ENCODE measurements at regions not wholly inside any gene's neighbourhood (a gene's known extent, or its start where the extent isn't known, plus 50 kb on each side); places are given as distances from the start of the nearest gene placed in this dataset.
"Not testable (repeated sequence)": the region's sequence is repeated elsewhere in the genome, so short reads cannot be mapped to it uniquely, and the experiment has no call there.

DNA sequence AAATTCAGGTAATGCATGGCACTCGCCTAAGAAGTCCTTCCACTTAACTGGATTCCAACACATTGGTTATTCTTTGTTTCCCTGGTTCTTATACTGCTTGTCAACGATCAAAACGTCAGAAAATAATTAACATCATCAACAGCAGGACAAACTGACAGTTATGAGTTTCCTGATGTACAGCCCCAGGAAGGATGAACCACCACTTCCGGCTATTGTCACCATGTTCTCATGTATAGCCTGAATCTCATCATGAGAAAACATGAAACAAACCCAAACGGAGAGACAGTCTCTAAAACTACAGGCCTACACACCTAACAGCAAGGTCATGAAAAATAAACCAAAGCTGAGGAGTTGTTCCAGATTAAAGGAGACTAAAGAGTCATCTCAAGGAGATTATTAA is 60.5 kb upstream of the FBXO28 start:
- TF ChIP-seq, protein P1, sequence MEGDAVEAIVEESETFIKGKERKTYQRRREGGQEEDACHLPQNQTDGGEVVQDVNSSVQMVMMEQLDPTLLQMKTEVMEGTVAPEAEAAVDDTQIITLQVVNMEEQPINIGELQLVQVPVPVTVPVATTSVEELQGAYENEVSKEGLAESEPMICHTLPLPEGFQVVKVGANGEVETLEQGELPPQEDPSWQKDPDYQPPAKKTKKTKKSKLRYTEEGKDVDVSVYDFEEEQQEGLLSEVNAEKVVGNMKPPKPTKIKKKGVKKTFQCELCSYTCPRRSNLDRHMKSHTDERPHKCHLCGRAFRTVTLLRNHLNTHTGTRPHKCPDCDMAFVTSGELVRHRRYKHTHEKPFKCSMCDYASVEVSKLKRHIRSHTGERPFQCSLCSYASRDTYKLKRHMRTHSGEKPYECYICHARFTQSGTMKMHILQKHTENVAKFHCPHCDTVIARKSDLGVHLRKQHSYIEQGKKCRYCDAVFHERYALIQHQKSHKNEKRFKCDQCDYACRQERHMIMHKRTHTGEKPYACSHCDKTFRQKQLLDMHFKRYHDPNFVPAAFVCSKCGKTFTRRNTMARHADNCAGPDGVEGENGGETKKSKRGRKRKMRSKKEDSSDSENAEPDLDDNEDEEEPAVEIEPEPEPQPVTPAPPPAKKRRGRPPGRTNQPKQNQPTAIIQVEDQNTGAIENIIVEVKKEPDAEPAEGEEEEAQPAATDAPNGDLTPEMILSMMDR (IDR thresholded peaks at IDR 0.05; ENCODE audit: control insufficient read depth, insufficient read depth, low read depth, low read length, missing control alignments), result no peak
- no peak overlapping the region for H3K4me3 ChIP-seq (ENCODE audit: control insufficient read depth, low read depth, low read length)
- DNase-seq (ENCODE audit: low read depth), result no peak

DNA sequence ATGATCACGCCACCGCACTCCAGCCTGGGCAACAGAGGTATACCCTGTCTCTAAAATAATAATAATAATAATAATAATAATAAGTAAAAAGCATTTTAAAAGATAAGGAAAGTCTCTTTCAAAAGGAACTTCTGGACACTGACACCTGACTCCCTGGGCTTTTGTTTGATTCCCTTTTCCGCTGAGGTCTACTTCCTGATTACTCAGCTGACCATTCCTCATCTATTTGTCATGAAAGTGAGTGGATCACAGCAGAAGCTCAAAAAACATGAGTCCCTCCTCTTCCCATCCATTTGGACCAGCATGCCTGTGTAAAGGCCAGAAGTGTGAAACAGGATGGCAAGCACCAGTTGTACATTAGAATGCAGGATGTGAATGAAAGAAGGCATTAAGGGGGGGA is 61.1 kb upstream of the FBXO28 start:
- TF ChIP-seq, protein P1 (IDR thresholded peaks at IDR 0.05; ENCODE audit: control insufficient read depth, insufficient read depth, low read depth, low read length, missing control alignments), result no peak
- H3K4me3 ChIP-seq (ENCODE audit: control insufficient read depth, low read depth, low read length), result no peak overlapping the region
- DNase-seq (ENCODE audit: low read depth), result no peak

- DNase-seq (ENCODE audit: low read depth); H3K4me3 ChIP-seq (ENCODE audit: control insufficient read depth, low read depth, low read length): not testable (repeated sequence)
Observed at GRCh38 chr1:224051782-224052181, 62.1 kb upstream of the FBXO28 start.

DNA sequence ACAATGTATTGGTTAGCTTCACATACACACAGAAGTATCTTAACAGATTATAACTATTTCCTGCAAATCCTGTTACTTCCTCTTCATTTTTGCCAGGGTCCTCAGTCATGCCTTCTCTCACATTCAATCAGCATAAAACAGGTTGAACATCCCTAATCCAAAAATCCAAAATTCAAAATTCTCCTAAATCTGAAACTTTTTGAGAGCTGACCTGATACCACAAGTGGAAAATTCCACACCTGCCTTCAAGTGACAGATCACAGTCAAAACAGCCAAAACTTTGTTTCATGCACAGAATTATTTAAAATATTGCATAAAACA is 62.9 kb upstream of the FBXO28 start:
- DNase-seq (ENCODE audit: low read depth), result no peak
- TF ChIP-seq, protein P1 (IDR thresholded peaks at IDR 0.05; ENCODE audit: control insufficient read depth, insufficient read depth, low read depth, low read length, missing control alignments), result no peak
- no peak overlapping the region for H3K4me3 ChIP-seq (ENCODE audit: control insufficient read depth, low read depth, low read length)

DNA sequence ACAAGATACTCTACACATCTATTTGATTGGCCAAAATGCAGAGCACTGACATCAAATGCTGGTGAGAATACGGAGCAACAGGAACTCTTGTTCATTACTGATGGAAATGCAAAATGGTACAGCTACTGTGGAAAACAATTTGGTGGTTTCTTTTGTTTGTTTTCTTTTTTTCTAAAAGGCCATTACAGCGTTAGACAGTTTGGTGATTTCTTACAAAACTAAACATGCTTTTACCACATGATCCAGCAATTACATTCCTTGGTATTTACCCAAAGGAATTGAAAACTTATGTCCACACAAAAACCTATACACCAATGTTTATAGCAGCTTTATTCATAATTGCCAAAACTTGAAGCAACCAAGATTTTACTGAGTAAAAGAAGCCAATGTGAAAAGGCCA is 66.4 kb upstream of the FBXO28 start:
- no peak overlapping the region for H3K4me3 ChIP-seq (ENCODE audit: control insufficient read depth, low read depth, low read length)
- TF ChIP-seq, protein P1 (IDR thresholded peaks at IDR 0.05; ENCODE audit: control insufficient read depth, insufficient read depth, low read depth, low read length, missing control alignments), result no peak
- DNase-seq (ENCODE audit: low read depth), result no peak

- no peak overlapping the region for H3K4me3 ChIP-seq (ENCODE audit: control insufficient read depth, low read depth, low read length)
- no peak for DNase-seq (ENCODE audit: low read depth)
- TF ChIP-seq, protein P1 (IDR thresholded peaks at IDR 0.05; ENCODE audit: control insufficient read depth, insufficient read depth, low read depth, low read length, missing control alignments), result no peak
Observed at GRCh38 chr1:224045556-224045955, 68.4 kb upstream of the FBXO28 start.

DNA sequence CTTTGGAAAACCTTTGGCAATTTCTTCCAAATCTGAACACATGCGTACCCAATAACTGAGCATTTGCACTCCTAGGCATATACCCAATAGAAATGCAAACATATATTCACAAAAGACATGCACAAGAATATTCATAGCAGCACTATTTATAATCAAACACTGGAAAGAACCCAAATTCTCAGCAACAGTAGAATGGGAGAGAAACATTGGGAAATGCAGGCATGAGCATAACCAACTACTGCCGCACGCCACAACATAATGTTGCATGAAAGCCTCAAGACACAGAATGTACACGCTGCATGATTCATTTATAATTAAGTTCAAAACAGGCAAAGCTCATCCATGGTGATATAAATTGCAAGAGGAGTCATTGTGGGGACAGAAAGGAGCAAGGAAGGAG is 69.5 kb upstream of the FBXO28 start:
- no peak overlapping the region for H3K4me3 ChIP-seq (ENCODE audit: control insufficient read depth, low read depth, low read length)
- TF ChIP-seq, protein P1 (IDR thresholded peaks at IDR 0.05; ENCODE audit: control insufficient read depth, insufficient read depth, low read depth, low read length, missing control alignments), result no peak

More for the DNA sequence above, 69.5 kb upstream of the FBXO28 start:
- DNase-seq (ENCODE audit: low read depth), result no peak

All from AG09309 (cell line).